Epithelial cell of proximal tubule (primary cell): ENCODE measurements at regions not wholly inside any gene's neighbourhood (a gene's known extent, or its start where the extent isn't known, plus 50 kb on each side); places are given as distances from the start of the nearest gene placed in this dataset.

Source experiments
- DNase-seq: peaks from one replicate; pipeline ENCODE4 v3.0.0-alpha.2; 2011; ENCODE audit warnings: low read depth
- H3K4me3 ChIP-seq: 2 replicates; pipeline ENCODE4 v1.5.1; 2011; ENCODE audit warnings: low read depth, mild to moderate bottlenecking, low read length
- CTCF ChIP-seq: conservative IDR thresholded peaks from 2 replicates; pipeline ENCODE4 v1.5.1; 2012; ENCODE audit warnings: low read depth, mild to moderate bottlenecking, low read length

- no peak for TF ChIP-seq CTCF
- no peak for DNase-seq
- H3K4me3 ChIP-seq: no peak overlapping the region
These were observed 135.9 kb upstream of the KIRREL3 start for GRCh38 chr11:127136438-127136837.

- TF ChIP-seq CTCF: no peak
- H3K4me3 ChIP-seq: no peak overlapping the region
- DNase-seq: no peak
These were observed 134.7 kb upstream of the KIRREL3 start for GRCh38 chr11:127135256-127135655.

GRCh38 chr11:127133061-127133460, 132.5 kb upstream of the KIRREL3 start:
- no peak overlapping the region for H3K4me3 ChIP-seq
- no peak for TF ChIP-seq CTCF
- no peak for DNase-seq

- TF ChIP-seq CTCF: no peak
- H3K4me3 ChIP-seq: no peak overlapping the region
- DNase-seq: no peak
These were observed 129.8 kb upstream of the KIRREL3 start for GRCh38 chr11:127130321-127130720.

GRCh38 chr11:127126986-127127385, 126.4 kb upstream of the KIRREL3 start:
- no peak for TF ChIP-seq CTCF
- H3K4me3 ChIP-seq: no peak overlapping the region
- no peak for DNase-seq

GRCh38 chr11:127119356-127119755, 118.8 kb upstream of the KIRREL3 start:
- H3K4me3 ChIP-seq: no peak overlapping the region
- TF ChIP-seq CTCF: no peak
- no peak for DNase-seq

- DNase-seq: no peak
- no peak for TF ChIP-seq CTCF
- no peak overlapping the region for H3K4me3 ChIP-seq
These were observed 118.2 kb upstream of the KIRREL3 start for GRCh38 chr11:127118811-127119210.
